H1 (cell line): ENCODE measurements at regions not wholly inside any gene's neighbourhood (a gene's known extent, or its start where the extent isn't known, plus 50 kb on each side); places are given as distances from the start of the nearest gene placed in this dataset.

Experiments used
- CHD1 ChIP-seq: IDR thresholded peaks from 2 replicates; pipeline ENCODE4 v1.6.1; 2012; ENCODE audit warnings: low read depth, low read length, improper control_type of control experiment
- POU5F1 ChIP-seq: IDR thresholded peaks from 2 replicates; pipeline ENCODE4 v1.6.1; 2011; ENCODE audit warnings: low read depth, mild to moderate bottlenecking, low read length, moderate library complexity
- TF ChIP-seq, protein P1 (sequence below): IDR thresholded peaks from 2 replicates; pipeline ENCODE4 v1.6.1; 2011; ENCODE audit warnings: low read depth, mild to moderate bottlenecking, low read length; ENCODE audit not compliant: insufficient read depth

- TF ChIP-seq CHD1 (no peak), POU5F1 (no peak)
- TF ChIP-seq, protein P1, sequence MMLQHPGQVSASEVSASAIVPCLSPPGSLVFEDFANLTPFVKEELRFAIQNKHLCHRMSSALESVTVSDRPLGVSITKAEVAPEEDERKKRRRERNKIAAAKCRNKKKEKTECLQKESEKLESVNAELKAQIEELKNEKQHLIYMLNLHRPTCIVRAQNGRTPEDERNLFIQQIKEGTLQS = no peak
These were observed 172.1 kb upstream of the DMRTA1 start (continued) for GRCh38 chr9:22274477-22274876.
